Daoy (cell line): ENCODE measurements at regions not wholly inside any gene's neighbourhood (a gene's known extent, or its start where the extent isn't known, plus 50 kb on each side); places are given as distances from the start of the nearest gene placed in this dataset.

Source experiments
- DNase-seq: peaks from one replicate; pipeline ENCODE4 v3.0.0-alpha.2; 2015; ENCODE audit warnings: low read depth

DNA sequence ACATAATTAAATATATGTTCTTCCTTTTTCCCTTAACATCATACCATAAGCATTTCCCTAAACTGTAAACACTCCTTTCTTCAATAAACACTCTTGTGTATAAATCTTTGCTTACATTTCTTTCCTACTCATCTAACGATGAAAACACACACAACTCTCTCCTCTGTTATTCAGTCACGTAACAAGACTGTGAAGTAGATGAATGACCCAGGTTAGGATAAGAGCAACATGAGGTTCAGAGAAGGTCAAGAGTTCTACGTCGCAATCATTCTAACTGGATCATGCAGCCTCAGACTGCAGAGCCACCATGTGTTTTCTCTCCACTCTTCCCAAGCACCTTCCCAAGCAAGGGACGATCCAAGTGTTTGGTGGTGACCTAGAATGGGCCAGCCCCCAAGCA lies 70.5 kb upstream of the SPTLC1 start:
- DNase-seq: no peak

DNA sequence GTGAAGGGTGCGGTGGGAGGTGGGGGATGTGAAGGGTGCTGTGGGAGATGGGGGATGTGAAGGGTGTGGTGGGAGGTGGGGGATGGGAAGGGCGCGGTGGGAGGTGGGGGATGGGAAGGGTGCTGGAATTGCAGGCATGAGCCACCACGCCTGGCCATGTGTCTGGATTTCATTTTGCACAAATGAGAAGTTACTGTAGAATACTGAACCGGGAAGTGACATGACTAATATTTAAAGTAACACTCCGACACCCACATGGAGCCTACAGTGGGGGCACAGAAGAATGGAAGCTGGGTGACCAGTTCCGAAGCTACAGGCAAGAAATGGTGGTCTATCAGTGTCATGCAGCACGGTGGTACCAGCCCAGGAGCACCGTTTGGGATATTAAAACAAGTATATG lies 69.9 kb upstream of the SPTLC1 start:
- no peak for DNase-seq

DNA sequence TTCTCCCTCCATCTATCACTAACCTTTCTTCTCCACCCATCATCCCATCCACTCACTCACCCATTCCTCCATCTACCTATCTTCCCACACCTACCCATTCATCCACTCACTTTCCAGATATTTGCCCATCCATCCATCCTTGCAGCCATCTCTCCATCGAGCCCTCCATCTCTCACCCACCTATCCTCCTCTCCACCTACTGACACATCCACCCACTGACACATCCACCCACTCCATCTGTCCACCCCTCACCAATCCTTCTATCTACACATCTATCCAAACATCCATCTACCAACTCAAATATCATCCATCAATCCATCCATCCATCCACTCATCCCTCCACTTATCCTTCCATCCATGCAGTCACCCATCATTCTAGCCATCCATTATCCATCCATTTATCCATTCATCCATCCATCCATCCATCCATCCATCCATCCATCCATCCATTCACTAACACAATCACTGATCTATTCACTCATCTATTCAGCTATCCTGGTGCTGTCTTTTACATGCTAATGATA lies 68.9 kb upstream of the SPTLC1 start:
- DNase-seq: no peak

DNA sequence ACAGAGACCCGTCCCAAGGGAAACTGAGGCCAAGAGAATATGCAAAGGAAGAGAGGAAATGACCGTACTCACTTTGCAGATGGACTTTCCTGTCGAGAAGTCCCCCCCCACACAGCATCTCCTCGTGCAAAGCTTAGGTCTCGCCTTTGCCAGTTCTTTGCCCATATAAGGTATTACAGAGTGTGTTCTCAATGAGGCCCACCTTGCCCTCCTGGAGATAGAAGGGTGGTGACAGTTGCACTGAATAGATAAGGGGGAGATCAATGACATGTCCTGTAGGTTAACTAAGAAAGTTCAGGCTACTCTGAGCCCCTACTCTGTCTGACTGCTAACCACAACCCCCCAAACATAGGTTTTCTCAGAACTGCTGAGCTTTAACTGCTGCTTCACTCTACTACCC lies 68.2 kb upstream of the SPTLC1 start:
- DNase-seq: no peak

DNA sequence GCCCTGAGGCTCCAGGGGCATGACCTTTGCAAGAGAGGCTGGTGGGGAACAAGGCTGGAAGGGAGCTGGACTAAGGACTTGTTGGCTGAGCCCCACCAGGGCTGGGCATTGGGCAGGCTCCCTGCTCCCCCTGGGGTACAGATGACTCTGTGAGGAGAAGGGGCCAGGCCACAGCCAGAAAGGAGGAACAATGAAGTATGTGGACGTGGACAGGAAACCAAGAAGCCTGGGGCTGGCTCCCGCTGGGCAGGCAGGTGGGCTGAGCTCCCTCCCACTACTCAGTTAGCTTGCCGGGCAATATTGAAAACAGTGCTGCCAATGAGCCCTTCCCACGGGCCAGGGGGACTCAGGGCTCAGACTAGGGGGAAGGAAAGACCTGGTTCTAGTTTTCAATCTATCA lies 66.1 kb upstream of the SPTLC1 start:
- no peak for DNase-seq

DNA sequence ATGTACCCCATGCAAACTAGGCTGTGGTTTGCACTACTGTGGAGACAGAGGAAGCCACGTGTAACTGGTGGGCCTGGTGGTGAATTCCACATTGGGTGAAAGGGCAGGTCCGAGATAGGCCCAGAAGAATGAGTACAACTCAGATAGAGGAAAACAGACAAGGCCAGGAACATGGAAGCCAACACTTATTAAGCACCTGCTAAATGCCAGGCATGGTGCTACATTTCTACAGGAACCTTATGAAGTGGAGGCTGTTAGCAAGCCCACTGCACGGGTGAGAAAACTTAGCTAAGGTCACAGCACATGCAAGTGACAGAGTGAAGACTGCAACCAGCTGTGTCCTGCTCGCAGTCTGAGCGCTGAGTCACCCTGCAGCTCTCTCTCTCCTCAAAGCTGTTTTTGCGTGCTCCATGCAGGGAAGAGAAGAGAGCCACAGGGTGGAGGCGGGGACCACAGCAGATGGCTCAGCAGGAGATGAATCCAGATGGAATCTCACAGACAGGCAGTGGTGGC lies 65.5 kb upstream of the SPTLC1 start:
- DNase-seq: peak; percentile 80

DNA sequence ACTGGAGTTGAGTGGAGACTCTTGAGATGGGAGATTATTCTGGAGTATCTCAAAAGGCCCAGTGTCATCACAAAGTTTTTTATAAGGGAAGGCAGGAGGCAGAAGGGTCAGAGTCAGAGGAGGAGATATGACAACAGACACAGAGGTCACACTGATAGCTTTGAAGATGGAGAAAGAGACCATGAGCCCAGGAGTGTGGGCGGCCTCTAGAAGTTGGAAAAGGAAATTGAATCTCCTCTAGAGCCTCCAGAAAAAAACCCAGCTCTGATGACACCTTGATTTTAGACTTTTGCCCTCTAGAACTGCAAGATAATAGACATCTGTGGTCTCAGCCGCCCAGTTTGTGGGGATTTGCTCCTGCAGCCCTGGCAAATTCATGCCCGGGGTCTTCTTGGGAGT lies 64.8 kb upstream of the SPTLC1 start:
- no peak for DNase-seq

DNA sequence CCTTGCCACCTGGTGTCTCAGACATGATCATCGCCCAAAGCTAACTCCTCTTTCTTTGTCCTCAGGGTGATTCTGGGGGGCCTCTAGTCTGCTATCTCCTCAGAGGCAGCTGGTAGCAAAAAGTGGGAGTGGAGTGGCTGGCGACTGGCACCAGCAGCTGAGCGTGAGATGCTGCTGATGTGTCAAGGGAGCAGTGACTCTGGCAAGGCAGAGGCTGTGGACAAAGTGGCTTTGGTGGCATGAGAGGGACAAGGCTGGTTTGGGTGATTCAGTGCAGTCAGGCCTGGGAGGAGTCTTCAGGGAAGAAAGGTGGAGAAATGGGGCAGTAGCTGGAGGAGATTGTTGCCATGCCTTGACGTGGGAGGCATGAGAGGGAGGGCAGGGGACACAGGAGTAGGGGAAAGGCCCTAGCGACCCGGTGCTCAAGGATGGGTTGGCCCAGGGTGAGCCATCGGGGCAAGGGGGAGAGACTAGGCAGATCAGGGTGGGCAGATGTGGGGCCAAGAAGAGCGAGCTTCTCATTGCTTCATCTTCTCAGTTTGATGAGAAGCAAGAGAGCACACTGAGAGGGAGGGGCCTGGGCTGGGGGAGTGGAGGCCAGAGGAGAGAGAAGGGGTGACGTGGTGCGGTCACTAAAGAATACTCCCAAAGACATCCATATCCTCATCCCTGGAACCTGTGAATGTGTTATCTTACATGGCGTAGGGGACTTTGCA lies 64.2 kb upstream of the SPTLC1 start:
- DNase-seq: no peak

DNA sequence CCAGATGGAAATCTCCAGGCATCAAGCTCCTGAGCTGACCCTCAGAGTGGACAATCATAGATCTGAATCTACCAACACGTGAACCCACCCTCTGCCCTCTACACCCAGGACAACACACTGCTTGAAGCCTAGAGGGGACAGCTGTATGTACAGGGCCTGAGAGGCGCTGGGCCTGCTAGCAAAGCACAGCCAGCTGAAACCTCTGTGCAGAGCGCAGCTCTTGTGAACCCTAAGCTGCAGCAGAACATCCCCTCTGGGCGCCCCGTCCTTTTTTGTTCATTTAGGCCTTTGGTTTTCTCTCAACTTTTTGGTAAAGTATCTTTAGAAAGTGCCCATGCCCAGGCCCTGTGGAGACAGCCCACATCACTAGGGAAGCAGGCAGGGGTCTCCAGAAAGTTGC lies 62.4 kb upstream of the SPTLC1 start:
- DNase-seq: no peak

DNA sequence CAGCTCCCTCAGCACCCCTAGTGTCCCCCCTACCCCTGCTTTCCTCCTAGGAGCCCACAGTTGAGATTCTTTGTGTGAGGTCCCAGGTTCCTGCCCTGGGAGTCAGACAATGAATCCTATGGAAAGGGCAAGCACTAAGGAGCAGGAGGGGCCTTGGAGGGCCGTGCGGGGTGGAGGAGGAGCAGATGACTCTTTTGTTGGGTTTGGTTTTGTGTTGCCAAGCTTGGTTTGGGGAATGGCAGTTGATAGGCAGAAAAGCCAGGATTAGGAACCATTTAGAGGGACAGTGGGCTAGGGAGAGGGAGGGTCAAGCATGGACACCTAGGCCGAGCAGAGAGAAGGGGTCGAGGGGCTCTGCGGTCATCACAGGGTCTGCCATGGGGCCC lies 61.6 kb upstream of the SPTLC1 start:
- no peak for DNase-seq

DNA sequence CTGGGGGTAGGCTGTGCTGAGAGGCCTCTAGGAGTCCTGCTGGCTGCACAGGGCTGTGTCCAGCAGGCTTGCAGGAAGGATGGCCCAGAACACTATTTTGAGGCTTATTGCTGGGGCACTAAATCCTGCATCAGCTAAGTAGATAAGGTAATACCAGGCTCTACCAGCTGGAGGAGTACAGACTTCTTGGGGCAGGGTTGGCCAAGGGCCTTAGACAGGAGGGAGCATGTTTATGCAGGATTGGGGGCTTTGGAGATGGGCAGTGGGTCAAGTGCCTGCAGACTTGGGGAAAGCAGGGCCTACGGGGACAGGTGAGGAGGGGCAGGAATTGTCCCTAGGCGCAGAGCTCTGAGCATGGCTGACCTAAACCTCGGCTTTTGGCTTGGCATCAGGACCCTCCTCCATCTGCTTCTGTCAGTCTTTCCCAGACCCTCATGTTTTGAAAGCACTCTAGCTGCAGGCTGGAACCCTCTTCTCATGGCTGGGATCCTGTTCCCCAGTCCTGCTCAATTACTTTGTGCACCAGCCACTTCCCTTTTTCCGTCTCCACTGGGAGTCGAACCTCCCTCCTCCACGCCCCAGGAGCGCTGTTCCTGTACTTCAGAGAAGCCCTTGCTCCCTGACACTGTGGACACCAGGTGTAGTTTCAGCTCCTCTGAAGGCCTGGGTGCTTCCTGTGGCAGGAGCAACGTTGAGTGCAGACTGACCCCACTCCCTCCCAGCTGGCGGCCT lies 61.0 kb upstream of the SPTLC1 start:
- DNase-seq: no peak

DNA sequence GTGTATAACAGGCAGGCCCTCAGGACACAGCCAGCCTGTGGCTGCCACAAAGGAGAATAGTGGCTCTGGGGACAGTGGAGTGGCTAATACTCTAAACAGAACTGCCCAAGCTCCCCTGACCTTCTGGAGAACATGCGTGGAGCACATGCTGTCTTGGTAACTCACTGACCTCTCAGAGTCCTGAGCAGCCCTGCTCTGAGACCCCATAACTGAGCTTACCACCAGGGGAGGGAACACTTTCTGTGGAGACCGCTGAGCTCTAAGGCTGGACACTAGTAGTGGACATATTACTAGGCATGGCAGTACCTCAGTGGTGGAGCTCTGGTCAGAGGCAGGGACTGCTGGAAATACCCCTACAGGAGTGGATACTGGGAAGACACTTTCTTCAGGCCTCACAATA lies 60.2 kb upstream of the SPTLC1 start:
- no peak for DNase-seq

DNA sequence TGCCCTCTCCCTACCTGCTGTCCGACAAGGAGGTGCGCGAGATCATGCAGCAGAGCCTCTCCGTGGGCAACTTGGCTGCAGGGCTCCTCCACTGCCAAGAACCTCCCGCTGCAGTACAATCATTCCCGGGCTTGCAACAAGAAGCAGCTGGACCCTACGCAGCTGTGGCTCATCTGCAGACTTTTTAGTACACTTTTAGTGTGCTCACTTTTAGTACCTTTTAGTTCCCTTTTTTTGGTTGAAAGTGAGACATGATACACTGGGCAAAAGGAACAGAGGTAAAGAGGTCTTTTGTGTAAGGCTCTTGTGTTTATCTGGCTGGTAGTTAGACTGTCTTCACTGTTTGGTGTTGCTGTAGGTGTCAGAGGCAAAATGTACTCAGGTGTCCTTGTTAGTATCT lies 58.1 kb upstream of the SPTLC1 start:
- no peak for DNase-seq

DNA sequence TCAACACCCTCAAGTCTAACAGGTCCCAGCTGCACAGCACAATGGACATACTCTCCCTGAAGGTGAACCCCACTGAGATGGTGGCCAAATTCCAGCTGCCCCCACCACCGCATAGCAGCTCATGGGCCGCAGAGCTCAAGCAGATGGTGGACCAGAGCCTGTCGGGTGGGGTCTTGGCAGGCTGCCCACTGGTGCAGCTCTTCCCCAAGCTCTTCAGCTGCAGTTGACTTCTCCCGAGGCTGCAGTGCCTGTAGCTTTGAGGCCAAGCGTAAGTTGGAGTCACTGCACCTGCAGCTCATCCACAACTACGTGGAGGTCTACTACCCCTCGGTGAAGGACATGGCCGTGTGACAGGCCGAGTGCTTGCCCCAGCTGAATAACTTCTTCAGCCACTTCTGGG lies 56.6 kb upstream of the SPTLC1 start:
- DNase-seq: no peak

DNA sequence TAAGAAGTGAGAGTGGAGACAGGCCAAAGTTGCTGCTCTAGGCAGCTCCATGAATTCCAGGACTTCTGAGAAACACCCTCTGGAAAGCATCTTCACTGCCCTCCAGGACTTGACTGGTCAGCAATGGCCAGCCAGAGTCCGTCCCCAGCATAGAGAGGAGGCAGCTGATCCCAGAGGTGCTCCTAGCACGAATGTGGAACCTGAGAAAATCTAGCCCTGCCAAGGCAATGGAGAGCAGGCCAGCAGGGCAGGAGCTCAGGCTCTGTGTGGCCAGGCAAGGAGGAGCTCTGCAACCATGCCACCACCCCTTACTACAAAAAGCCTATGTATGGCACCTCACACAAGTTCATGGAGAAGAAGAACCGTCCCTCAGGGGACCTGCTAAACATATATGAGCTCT lies 56.1 kb upstream of the SPTLC1 start:
- DNase-seq: no peak

DNA sequence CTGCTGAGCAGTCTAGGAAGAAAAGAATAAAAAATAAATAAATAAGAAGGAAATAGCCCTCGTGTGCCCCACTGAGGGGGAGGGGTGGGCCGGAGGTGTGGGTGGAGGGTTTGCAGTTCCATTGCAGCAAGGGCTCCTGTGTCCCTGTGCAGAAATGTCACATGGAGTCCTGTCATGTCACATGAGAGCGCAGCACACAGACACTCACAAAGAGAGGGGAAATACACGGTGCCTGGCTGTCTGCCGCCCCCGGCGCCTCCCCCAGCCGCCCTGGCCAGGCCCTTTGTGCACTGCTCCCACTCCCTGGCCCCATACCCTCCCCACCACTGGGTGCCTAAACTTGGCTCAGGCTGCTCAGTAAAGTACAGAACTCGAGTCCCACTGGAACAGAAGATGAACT lies 55.6 kb upstream of the SPTLC1 start:
- no peak for DNase-seq

DNA sequence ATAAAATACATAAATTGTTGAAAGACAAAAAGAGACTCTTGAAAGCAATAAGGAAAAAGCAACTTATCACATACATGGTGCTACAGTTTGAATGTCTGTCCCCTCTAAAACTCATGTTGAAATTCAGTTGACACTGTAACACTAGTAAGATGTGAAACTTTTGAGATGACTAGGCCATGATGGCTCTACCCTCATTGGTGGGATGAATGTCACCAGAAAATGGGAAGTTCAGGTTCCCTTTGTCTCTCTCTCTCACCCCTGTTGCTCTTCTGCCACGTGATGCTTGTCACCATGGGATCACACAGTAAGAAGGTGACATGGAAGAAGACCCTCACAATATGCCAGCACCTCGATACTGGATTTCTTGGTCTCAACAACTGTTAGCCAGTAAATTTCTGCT lies 50.3 kb upstream of the SPTLC1 start:
- DNase-seq: no peak
